LNCaP clone FGC (cell line): ENCODE measurements at regions not wholly inside any gene's neighbourhood (a gene's known extent, or its start where the extent isn't known, plus 50 kb on each side); places are given as distances from the start of the nearest gene placed in this dataset.
"Not testable (repeated sequence)": the region's sequence is repeated elsewhere in the genome, so short reads cannot be mapped to it uniquely, and the experiment has no call there.

ENCODE experiments used
- DNase-seq: peaks from one replicate; pipeline ENCODE4 v3.0.0-alpha.2; 2011; ENCODE audit warnings: low read depth
- H3K4me3 ChIP-seq: 2 replicates; pipeline ENCODE4 v1.5.1; 2011; ENCODE audit warnings: mild to moderate bottlenecking, low read depth, low read length, control low read depth
- TF ChIP-seq, protein P1 (sequence below): IDR thresholded peaks from 2 replicates; pipeline ENCODE4 v1.5.1; 2012; ENCODE audit warnings: mild to moderate bottlenecking; ENCODE audit not compliant: control insufficient read depth, insufficient read depth; ENCODE audit errors: extremely low read depth

DNA sequence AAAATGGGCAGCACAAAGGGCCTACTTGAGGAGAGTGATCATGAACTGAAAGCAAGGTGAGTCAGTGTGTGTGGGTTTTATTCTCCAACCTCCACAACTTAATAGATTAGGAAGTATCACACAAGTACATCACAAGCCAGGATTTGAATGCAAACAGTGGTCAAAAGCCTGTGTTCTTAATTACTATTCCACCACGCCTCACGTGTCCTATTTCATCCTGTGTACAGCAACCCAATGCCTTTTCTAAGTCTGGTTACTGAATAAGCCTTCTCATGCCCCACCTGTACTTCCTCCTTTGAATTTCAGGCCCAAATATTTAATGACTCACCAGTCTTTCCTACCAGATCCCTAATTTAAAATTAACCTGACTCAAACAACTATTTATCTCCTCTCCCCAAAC lies 755.7 kb upstream of the SLC8A1 start:
- no peak overlapping the region for H3K4me3 ChIP-seq
- DNase-seq = no peak
- TF ChIP-seq, protein P1, sequence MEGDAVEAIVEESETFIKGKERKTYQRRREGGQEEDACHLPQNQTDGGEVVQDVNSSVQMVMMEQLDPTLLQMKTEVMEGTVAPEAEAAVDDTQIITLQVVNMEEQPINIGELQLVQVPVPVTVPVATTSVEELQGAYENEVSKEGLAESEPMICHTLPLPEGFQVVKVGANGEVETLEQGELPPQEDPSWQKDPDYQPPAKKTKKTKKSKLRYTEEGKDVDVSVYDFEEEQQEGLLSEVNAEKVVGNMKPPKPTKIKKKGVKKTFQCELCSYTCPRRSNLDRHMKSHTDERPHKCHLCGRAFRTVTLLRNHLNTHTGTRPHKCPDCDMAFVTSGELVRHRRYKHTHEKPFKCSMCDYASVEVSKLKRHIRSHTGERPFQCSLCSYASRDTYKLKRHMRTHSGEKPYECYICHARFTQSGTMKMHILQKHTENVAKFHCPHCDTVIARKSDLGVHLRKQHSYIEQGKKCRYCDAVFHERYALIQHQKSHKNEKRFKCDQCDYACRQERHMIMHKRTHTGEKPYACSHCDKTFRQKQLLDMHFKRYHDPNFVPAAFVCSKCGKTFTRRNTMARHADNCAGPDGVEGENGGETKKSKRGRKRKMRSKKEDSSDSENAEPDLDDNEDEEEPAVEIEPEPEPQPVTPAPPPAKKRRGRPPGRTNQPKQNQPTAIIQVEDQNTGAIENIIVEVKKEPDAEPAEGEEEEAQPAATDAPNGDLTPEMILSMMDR = no peak

DNA sequence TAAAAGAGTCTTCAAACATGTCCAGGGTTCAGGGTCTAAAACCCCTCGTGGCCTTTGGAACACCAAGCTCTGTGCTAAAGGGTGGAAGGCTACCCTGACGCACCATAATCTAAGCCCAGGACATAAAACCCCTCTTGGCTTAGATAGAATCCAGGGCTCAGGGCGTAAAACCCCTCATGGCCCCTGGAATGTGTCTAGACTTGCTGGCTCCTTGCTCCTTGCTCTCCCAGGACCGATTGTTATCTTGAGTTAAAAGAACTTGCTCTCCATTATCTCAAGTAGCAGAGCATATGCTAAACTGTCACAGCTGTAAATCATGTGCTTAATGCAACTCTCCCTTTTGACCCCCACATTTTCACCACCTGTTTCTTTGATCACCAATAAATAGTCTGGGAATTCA lies 758.1 kb upstream of the SLC8A1 start:
- not testable (repeated sequence) for H3K4me3 ChIP-seq, DNase-seq

DNA sequence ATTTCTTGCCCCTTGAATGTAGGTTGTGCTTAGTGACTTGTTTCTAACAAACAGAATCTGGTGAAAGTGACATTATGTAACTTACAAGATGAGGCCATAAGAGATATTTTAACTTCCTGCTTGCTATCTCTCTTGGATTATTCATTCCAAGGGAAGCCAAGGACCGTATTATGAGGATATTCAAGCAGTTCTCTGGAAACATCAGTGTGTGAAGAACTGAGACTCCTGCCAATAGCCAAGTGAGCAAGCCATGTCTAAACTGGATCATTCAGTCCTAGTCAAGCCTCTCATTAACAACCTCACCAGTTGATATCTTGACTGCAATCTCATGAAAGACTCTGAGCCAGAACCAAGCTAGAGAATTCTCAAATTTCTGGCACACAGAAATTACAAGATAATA lies 765.1 kb upstream of the SLC8A1 start:
- DNase-seq = no peak
- H3K4me3 ChIP-seq = no peak overlapping the region
- TF ChIP-seq, protein P1 = no peak

DNA sequence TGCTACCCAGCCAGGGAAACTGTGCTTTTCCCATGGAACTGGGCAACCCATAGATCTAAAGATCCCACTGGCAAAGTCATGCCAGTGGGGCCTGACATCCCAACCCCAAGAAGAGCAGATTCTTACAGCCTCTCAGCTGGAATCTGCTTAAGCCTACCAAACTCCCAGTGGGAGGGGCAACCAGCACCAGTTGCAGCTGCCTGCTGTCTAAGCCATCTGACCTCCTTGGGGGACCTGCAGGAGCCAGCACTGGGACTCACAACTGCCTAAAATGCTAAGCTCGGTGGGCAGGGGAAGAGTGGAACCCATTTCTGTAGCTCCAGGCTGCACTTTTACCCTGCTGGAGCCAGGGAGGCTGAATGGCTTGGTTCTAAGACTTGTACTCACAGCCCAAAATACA lies 770.7 kb upstream of the SLC8A1 start:
- TF ChIP-seq, protein P1 = no peak
- no peak overlapping the region for H3K4me3 ChIP-seq
- no peak for DNase-seq

DNA sequence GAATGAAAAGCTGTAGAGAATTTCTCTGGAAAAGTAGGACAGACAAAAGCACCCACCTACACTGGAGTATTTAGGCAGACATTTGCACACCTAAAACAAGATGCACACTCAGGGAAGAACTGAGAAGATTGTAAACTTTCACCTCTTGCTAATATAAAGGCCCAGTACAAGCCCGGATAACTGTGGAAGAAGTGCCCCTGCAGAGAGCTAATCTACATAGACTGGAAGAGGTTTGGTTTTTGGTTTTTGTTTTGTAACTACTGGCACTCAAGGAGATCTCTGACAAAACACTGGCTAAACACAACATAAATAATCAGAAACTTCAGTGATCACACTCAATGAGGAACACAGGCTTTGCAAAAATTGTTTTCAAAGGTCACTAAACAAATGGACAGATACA lies 782.2 kb upstream of the SLC8A1 start:
- TF ChIP-seq, protein P1 = no peak
- H3K4me3 ChIP-seq = no peak overlapping the region
- DNase-seq = no peak

DNA sequence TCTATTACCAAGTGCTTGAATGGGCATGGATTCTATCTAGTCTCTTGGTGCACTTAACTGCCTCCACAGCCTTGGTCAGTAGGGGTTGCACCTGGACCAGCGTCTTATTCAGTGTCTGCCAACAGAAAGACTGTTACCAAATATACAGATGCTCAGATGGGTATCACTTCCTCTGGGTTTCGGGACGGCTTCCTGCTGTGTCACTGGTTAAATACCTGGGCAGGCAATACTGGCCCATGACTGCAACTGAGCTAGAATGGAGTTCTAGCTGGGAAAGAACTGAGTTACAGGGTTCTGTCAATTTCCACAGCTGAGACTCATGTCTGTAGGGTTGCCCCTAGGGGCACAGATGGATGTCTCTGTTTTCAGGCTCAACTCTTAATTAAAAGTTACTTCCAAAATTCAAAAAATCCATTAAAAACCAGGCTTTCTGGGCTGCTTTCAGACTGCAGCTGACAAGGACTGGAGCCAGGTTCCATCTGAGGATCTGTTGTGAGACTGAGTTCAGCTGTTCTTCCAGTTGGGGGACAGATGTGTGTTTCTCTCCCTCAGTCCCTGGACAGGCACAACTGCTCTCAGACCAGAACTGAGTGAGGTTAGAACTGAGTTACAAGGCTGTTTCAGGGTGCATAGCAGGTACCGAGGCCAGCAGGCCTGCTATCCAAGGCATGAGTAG lies 789.6 kb upstream of the SLC8A1 start:
- TF ChIP-seq, protein P1 = no peak
- no peak overlapping the region for H3K4me3 ChIP-seq
- no peak for DNase-seq

DNA sequence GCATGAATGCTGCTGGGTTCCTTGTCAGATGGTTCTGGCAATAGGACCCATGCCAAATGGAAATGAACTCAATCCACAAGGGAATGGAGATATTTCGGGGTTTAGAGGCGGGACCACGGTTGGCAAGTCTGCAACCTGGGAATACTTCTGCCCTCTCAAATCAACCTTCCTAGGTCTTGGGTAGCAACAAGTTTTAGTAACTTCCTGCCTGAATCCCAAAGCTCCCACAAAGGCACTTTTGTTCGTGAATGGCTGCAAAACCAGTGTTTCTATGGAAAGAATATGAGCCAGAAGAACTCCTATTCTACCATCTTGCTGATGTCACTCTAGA lies 790.1 kb upstream of the SLC8A1 start:
- TF ChIP-seq, protein P1 = no peak
- H3K4me3 ChIP-seq = no peak overlapping the region
- DNase-seq = no peak
